Upper lobe of right lung (tissue), 1 donor: ENCODE measurements at regions not wholly inside any gene's neighbourhood (a gene's known extent, or its start where the extent isn't known, plus 50 kb on each side); places are given as distances from the start of the nearest gene placed in this dataset.

Experiments
- ATAC-seq: fragments of 200-7000 bp; cut with Tn5 transposase; one replicate; pipeline ENCODE4 v1.9.1; 2020; ENCODE audit warnings: mild to moderate bottlenecking, moderate library complexity
- DNase-seq: peaks from one replicate; pipeline ENCODE4 v3.0.0-alpha.2; 2020
- H3K27ac ChIP-seq: fragments of 200-600 bp; one replicate; pipeline ENCODE4 v1.8.0; 2022
- H3K27me3 ChIP-seq: fragments of 200-600 bp; one replicate; pipeline ENCODE4 v1.8.0; 2022; ENCODE audit warnings: mild to moderate bottlenecking
- H3K36me3 ChIP-seq: fragments of 200-600 bp; one replicate; pipeline ENCODE4 v1.8.0; 2022
- H3K4me1 ChIP-seq: fragments of 200-600 bp; one replicate; pipeline ENCODE4 v1.8.0; 2022
- H3K4me3 ChIP-seq: fragments of 200-600 bp; one replicate; pipeline ENCODE4 v1.8.0; 2022; ENCODE audit warnings: mild to moderate bottlenecking
- H3K9me3 ChIP-seq: fragments of 200-600 bp; one replicate; pipeline ENCODE4 v1.8.0; 2022
- intact Hi-C: fragments of 100-400 bp; cut with DNase I; formaldehyde crosslinking; loops from one replicate; pipeline ENCODE4 v1.11.0; 2022
- TF ChIP-seq, protein P1 (sequence below): fragments of 200-600 bp; IDR thresholded peaks from one replicate; pipeline ENCODE4 v1.8.0; 2022; ENCODE audit warnings: antibody characterized with exemption
- donor health status: DM: no; HTN: yes; CAD: no; lungs with severe emphysema.

DNA sequence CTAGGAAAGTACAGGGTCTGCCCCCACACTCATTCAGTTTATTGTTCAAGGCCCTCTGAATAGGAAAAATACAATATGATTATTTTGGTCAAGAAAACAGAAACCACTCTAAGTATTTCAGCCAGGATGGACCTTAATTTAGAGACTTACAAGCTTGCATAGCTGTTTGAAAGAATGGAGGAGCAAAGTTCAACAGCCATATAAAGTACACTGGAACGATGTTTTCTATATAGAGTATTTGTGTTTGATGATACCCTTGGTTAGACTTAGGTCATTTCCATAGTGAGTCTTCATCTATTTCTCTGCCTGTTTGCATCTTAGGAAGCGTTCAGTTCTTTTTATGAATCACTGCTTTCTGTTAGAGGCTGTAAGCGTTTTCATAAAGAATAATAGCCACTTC is 366.2 kb downstream of the NUP35 start:
- Histone ChIP-seq H3K4me1 (no peaks in the 10 kb centered on the region), H3K36me3 (no peaks in the 10 kb centered on the region), H3K4me3 (no peak overlapping the region), H3K9me3 (no peaks in the 10 kb centered on the region), H3K27me3 (no peaks in the 10 kb centered on the region), H3K27ac (no peak overlapping the region)
- ATAC-seq (no peak), DNase-seq (no peak)
- intact Hi-C loops: no loop called here
- TF ChIP-seq, protein P1, sequence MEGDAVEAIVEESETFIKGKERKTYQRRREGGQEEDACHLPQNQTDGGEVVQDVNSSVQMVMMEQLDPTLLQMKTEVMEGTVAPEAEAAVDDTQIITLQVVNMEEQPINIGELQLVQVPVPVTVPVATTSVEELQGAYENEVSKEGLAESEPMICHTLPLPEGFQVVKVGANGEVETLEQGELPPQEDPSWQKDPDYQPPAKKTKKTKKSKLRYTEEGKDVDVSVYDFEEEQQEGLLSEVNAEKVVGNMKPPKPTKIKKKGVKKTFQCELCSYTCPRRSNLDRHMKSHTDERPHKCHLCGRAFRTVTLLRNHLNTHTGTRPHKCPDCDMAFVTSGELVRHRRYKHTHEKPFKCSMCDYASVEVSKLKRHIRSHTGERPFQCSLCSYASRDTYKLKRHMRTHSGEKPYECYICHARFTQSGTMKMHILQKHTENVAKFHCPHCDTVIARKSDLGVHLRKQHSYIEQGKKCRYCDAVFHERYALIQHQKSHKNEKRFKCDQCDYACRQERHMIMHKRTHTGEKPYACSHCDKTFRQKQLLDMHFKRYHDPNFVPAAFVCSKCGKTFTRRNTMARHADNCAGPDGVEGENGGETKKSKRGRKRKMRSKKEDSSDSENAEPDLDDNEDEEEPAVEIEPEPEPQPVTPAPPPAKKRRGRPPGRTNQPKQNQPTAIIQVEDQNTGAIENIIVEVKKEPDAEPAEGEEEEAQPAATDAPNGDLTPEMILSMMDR: no peak

DNA sequence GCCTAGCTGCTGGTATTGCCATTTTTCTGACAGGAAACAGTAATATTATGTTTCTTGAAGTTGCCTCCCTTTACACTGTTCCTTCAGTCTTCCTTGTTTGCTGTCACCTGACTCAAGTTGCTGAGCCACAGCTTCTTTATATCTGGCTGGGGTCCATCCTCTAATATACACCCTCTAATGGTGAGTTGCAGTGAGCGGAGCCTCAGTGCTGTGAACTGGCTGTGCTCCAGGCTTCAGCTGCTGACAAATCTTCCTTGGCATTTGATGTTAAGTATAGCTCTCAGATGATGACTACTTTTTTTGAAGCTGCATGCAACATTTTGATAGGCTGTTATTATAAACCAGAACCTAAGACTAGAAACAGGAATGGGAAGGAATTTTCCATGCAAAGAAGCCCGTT is 366.7 kb downstream of the NUP35 start:
- Histone ChIP-seq H3K27me3 (no peaks in the 10 kb centered on the region), H3K9me3 (no peaks in the 10 kb centered on the region), H3K4me3 (no peak overlapping the region), H3K4me1 (no peaks in the 10 kb centered on the region), H3K36me3 (no peaks in the 10 kb centered on the region), H3K27ac (no peak overlapping the region)
- ATAC-seq (no peak), DNase-seq (no peak)
- intact Hi-C loops: no loop called here
- TF ChIP-seq, protein P1: no peak

DNA sequence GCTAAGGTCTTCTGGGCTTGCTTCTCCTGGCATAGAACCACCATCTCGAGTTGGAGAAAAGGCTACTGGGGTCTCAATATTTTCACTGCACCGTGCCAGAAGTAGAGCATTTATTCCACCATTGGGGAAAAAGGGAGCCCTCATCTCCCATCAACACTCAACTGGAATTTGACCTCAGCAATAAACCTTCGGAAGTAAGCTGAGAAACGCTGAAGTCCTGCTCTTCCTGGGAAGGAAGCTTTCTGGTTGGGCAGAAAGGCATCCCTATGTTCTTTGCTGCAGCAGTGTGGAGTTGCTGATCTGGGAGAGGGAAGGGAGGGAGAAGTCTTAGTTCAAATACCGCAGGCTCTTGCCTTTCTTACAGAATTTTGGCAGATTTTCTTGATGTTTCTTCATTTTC is 368.8 kb downstream of the NUP35 start:
- Histone ChIP-seq H3K27ac (no peak overlapping the region), H3K9me3 (no peaks in the 10 kb centered on the region), H3K27me3 (no peaks in the 10 kb centered on the region), H3K36me3 (no peaks in the 10 kb centered on the region), H3K4me1 (no peaks in the 10 kb centered on the region), H3K4me3 (no peak overlapping the region)
- ATAC-seq (no peak), DNase-seq (no peak)
- TF ChIP-seq, protein P1: no peak
- intact Hi-C loops: no loop called here

DNA sequence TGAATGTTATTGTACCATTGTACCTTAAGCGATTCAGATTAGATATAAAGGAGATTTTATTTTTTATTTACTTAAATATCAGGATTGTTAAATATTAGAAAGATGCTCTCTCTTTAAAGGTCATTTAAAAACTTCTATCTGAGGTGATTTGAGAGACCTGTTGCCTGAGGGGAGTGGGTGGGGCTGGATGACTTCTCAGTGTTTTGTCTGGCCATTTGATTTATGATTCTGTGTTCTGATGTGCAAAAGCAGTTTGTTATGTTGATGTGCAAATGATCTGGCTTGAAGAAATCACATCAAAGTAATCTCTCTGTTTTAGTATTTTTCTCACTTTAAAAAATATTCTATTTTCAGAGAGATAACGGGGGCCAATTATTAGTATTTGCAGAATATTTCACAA is 370.8 kb downstream of the NUP35 start:
- DNase-seq (no peak), ATAC-seq (no peak)
- intact Hi-C loops: no loop called here
- H3K27ac ChIP-seq: no peak overlapping the region
- H3K36me3 ChIP-seq: no peaks in the 10 kb centered on the region
- TF ChIP-seq, protein P1: no peak
- no peaks in the 10 kb centered on the region for H3K4me1 ChIP-seq
- H3K9me3 ChIP-seq: no peaks in the 10 kb centered on the region
- no peaks in the 10 kb centered on the region for H3K27me3 ChIP-seq
- H3K4me3 ChIP-seq: no peak overlapping the region

DNA sequence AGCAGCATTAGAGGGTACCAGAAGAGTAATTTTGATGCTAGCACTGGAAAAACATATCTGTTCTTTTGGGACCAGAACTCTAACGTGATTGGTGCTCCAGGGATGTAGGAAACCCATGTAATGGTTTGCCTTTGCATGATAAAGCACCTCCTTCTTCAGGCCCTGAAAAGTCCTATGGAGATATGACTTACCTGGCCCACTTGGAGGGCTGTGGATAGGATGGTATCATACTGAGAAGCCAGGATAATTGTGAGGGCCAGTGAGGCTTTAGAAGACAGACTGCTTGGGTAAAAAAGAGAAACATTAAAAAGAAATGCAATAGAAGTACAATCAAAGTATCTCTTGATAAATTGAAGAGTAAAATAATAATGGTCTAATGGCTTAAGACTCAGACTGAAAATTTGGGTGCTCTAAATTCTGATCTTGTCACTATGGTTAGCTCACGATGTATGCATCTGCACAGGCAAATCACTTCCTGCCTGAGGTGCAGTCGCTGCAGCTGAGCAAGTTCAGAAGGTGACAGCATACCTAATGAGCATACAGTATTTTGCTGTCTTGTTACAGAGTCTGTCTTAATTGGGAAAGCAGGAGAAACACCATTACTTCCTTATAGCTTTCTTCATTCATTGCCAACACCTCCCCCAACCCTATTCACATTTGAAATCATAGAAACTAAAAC is 371.5 kb downstream of the NUP35 start:
- TF ChIP-seq, protein P1: no peak
- Histone ChIP-seq H3K27me3 (no peaks in the 10 kb centered on the region), H3K4me3 (no peak overlapping the region), H3K36me3 (no peaks in the 10 kb centered on the region), H3K4me1 (no peaks in the 10 kb centered on the region), H3K27ac (no peak overlapping the region), H3K9me3 (no peaks in the 10 kb centered on the region)
- intact Hi-C loops: no loop called here
- no peak for ATAC-seq
- no peak for DNase-seq

DNA sequence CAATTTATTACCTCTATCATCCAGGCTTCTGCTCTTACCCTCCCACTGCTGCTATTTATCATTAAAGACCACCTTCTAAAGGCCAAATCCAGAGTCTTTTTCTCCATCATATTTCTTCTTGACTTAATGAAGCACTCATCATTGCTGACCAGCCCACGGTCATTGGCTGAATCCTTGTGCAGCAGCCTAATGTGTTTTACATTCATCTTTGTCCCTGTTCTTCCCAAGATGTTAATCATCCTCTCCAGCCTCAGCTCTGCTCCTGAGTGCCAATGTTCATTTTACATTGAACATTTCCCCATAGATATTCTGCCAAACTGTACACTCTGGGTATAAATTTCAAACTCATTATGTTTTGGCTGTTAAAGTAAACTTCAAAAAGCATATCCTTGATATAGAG is 373.6 kb downstream of the NUP35 start:
- no peaks in the 10 kb centered on the region for H3K27me3 ChIP-seq
- H3K4me1 ChIP-seq: no peaks in the 10 kb centered on the region
- DNase-seq (no peak), ATAC-seq (no peak)
- H3K9me3 ChIP-seq: no peaks in the 10 kb centered on the region
- intact Hi-C loops: no loop called here
- H3K4me3 ChIP-seq: no peak overlapping the region
- TF ChIP-seq, protein P1: no peak
- H3K27ac ChIP-seq: no peak overlapping the region
- H3K36me3 ChIP-seq: no peaks in the 10 kb centered on the region
